Suppressor macrophage treated with lipopolysaccharide for 4 hours (primary cell): ENCODE measurements at regions not wholly inside any gene's neighbourhood (a gene's known extent, or its start where the extent isn't known, plus 50 kb on each side); places are given as distances from the start of the nearest gene placed in this dataset.

Source experiments
- DNase-seq: peaks from one replicate; pipeline ENCODE4 v3.0.0-alpha.2; 2020

GRCh38 chr21:24183077-24183476 lies 1424.2 kb downstream of the MRPL39 start:
- DNase-seq: no peak

DNA sequence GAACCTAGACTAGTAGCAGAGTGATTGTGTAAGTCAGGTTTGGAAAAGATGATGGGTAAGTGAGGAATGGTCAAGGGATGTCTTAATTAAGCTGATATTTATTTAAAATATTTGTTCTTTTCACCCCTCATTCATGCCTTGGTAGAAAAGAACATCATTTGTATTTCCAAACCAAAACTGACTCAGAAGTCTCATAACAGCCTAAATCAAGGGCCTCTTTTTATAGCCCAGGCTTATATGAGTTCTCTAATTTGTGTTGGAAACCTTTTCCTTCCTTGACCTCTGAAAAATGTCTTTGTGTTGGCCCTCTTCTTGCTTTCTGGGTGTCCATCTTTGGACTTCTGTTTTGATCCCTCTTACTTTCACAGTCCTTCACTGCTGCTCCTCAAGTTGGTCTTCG lies 1428.2 kb downstream of the MRPL39 start:
- DNase-seq: no peak

DNA sequence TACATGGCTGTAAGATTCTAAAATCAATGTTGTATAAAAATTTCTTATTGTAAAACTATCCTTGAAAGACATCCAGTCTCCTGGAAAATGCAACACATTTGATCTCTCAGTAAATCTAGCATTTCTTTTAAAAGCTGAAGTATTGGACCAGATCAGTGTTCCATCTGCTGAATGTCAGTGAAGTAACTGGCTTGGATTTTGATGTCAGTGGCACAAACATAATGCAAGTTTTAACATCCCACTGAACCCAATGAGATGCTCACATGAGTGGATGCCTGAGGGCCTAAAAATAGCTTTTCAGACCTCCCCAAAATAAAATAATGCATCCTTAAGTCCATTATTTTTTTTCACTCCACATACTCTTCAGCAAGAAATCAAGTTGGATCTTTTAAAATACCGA lies 1432.2 kb downstream of the MRPL39 start:
- no peak for DNase-seq

GRCh38 chr21:24171736-24172135 lies 1435.5 kb downstream of the MRPL39 start:
- no peak for DNase-seq

DNA sequence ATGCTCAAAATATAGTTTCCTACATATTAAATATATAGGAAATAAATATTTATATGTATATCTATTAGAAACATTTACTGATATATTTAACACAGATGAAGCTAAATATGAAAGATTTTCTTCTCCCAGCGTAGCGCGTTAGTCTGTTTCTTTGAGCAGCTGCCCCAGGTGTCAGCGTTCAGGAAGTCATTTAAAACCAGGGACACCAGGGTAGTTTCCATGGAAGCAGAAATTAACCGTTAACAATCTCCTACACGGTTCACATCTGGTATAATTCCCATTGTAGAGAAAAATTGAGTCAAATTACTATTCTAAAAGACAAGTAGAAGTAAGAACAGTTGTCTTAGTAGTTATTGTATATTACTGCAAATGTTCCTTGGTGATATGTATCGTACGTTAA lies 1443.7 kb downstream of the MRPL39 start:
- DNase-seq: no peak

DNA sequence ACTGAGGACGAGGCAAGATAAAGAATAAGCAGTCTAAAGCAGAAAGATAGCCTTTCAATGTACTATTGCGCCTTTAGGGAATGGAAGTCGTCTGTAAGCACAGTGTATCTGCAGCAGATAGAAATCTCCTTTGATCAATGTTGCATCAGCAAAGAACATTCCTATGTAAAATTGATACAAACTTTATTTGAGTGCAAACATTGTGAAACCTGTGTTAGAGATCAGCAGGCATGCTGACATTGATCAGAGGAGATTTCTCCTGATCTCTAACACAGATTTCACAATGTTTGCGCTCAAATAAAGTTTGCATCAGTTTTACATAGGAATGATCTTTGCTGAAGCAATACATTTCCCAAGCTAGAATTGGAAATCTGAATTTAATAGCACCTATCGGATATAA lies 1446.8 kb downstream of the MRPL39 start:
- DNase-seq: no peak

DNA sequence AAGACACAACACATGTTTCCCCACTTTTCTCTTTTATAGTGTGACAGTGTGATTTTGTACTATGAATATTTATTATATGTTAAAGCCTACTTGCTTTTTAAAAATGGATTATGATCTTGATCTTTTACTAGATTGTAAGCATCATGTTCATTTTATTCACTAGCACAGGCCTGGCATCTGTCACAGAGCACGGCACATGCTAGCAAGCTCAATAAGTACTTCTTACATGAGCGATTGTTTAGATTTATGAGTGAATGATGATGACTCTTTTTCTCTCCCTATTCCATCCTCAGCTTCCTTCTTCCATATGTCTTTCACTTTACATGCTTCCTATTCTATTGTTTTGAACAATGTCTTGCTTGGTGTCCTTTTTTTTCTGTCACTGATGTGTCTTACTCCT lies 1454.1 kb downstream of the MRPL39 start:
- DNase-seq: no peak

GRCh38 chr21:24150753-24151152 lies 1456.5 kb downstream of the MRPL39 start:
- DNase-seq: no peak

GRCh38 chr21:24148461-24148860 lies 1458.8 kb downstream of the MRPL39 start:
- no peak for DNase-seq

DNA sequence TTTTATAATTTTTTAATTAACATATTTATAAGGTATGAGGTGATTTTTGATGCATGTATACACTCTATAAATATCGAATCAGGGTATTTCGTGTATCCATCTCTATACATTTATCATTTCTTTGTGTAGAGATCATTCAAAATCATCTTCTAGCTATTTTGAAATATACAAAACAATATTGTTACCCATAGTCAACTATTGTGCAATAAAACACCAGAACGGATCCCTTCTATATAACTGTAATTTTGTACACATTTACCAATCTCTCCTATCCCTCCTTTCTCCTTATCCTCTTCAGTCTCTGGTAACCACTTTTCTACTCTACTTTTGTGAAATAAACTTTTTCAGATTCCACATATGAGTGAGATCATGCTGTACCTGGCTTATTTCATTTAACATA lies 1459.6 kb downstream of the MRPL39 start:
- no peak for DNase-seq

- no peak for DNase-seq
Observed at GRCh38 chr21:24131056-24131455, 1476.2 kb downstream of the MRPL39 start.

GRCh38 chr21:24127651-24128050 lies 1479.6 kb downstream of the MRPL39 start:
- DNase-seq: no peak

DNA sequence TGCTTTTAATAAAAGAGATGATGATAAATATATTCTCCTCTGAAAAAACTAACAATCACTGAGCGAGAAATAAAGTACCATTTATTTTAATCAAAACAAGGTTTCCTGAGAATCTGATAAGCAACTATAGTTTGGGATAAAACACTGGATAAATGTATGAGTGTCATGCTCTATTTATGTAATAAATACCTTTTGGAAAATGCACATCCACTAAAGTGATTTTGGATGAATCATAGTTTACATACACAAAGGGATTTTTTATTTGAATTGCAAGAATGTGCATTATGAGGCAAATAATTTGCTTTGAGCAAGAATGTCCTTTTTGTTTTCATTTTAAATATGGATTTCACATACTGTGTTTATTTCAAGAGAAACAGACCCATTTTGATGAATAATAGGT lies 1483.5 kb downstream of the MRPL39 start:
- no peak for DNase-seq

- no peak for DNase-seq
Observed at GRCh38 chr21:24118738-24119459, 1488.4 kb downstream of the MRPL39 start.

- DNase-seq: no peak
Observed at GRCh38 chr21:24115141-24115540, 1492.1 kb downstream of the MRPL39 start.

DNA sequence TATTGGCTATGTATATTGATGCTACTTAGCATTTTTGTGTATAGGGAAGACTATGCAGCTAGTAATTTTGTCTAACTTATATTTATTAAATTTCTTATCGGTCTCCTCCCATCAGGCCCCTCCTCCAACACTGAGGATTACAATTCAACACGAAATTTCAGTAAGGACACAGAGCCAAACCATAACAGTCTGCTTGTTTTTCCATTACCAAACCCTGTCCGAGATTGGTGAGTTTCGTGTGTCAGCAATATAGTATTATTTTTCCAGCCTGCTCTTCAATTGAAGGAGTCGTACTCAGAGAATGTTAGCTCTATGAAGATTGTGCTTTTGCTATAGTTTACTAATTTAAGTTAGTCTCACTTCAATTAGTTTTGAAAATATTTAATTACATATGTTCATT lies 1495.3 kb downstream of the MRPL39 start:
- DNase-seq: no peak

GRCh38 chr21:24110846-24111245 lies 1496.4 kb downstream of the MRPL39 start:
- DNase-seq: no peak

GRCh38 chr21:24097181-24097580 lies 1510.1 kb downstream of the MRPL39 start:
- no peak for DNase-seq

GRCh38 chr21:24096651-24097050 lies 1510.6 kb downstream of the MRPL39 start:
- DNase-seq: no peak

GRCh38 chr21:24093032-24093431 lies 1514.2 kb downstream of the MRPL39 start:
- peak; percentile 6 for DNase-seq

- DNase-seq: no peak
Observed at GRCh38 chr21:24076179-24076578, 1531.1 kb downstream of the MRPL39 start.

GRCh38 chr21:24055696-24056095 lies 1551.6 kb downstream of the MRPL39 start:
- no peak for DNase-seq

GRCh38 chr21:24050231-24050630 lies 1557.0 kb downstream of the MRPL39 start:
- peak; percentile 2 for DNase-seq

DNA sequence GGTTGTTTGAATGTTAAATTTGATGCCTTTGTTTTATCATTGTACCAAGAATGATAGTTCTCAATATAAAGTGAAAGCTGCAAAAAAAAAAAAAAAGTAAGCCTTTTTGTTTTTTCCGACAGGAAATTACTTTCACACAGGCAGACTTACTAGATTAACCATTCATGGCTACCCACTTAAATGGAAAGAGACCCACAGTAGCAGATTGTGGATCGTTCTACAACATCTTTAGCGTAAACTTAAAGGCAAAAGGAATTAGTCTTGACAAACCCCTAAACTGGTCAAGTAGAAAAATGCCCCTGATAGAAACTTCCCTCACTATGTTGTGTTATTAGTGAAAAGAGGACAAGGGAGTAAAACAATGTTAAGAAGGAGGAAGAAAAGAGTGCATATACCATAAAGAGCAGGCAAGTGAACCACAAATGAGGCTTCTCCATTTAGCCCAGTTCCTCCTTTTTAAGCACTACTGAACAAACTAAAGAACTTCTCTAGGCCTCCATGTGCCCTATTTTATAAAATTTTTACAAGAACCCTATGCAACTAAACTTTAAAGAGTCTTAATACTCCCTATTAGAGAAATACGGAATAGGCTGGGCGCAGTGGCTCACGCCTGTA lies 1560.3 kb downstream of the MRPL39 start:
- DNase-seq: no peak

DNA sequence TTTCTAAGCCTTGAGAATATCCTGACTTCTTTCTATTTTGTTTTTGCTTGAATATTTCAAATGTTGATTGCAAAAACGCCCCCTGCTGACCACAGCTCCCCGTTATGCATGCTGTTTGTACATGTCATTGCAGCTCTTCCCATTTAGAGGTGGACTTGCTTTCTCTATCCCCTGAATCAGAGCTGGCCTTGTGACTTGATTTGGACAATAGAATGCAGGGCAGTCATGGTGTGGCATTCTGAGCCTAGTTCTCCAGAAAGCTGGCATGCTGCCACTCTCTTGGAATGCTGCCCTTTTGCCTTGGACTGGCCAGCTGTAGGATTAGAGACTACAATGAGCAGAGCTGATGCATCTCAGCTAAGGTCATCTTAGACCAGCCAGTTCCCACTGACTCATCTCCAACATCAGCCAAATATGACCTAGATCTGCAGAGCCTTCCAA lies 1561.5 kb downstream of the MRPL39 start:
- DNase-seq: peak; percentile 53
